CD4-positive, alpha-beta T cell treated with Interleukin-15 for 4 hours (primary cell): ENCODE measurements at regions not wholly inside any gene's neighbourhood (a gene's known extent, or its start where the extent isn't known, plus 50 kb on each side); places are given as distances from the start of the nearest gene placed in this dataset.

Source experiments
- DNase-seq: peaks from one replicate; pipeline ENCODE4 v3.0.0-alpha.2; 2020; ENCODE audit warnings: low spot score

DNA sequence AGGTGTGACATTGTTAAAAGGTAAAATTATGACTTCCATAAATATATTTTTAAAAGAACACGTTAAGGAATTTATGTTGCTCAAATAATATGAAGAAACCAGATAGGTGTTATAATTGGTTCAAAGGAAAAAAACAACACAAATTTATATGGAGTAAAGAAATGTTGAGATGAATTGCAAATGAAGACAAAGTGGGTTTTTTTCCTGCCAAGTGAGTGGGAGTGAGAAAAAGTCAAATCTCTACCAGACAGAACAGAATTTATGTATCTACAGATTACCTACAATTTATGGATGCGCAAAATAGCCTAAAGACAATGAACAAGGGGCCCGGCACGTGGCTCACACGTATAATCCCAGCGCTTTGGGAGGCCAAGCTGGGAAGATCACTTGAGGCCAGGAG lies 159.7 kb upstream of the SLC1A4 start:
- no peak for DNase-seq

DNA sequence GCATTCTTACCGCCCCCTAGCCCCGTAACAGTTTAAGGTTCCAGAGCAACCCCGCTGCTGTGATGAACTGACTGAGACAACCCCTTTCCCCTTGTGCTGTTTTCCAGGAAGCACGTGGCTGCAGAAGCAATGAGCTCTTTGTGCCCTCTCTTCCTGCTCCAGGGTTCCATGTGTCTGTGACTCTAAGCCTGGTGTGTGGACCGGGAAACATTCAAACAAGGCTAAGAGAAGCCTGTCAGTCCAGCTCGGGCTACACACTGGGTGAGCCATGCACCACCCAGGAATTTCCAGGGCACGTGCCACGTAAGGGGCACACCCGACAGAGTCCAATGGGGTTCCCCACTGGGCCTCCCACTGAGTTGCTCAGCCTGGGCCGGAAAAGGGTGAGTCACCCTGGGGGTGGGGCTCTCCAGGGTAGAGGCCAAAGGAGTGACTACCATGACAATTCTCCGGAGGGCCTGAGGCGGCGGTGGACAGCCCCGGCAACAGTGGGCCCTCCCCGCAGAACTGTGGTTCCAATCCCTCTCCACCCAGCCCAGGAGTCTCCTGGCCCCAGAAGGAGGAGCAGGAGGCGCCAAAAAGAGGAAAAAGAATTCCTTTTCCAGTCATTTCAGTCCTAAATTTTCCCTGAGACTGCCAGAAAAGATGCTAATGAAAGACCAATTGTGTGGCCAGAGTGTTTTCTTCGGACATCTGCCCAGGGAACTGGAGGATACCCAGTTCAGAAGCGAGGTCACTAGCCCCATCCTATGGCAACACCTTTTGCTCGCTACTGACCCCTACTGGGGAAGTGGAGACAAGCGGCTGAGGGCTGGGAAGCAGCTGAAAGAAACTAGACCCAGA lies 157.8 kb upstream of the SLC1A4 start:
- peak; percentile 89 for DNase-seq

- DNase-seq: no peak
These were observed 157.2 kb upstream of the SLC1A4 start for GRCh38 chr2:64831977-64832328.

DNA sequence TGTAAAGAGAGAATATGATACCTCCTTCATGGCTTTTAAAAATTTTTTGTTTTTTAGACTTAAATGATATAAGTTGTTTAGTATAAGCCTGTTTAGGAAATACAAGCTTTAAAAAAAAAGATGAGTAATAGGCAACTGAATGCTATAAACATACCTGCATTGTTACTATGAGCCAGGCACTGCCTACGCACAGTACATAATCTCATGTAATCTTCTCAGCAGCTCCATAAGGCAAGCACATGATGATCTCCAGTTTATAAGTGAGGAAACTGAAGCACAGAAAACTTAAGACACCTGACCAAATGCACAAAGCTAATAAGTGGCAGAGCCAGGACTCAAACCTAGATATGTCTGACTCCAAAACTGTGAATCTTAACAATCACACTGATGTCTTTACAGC lies 156.3 kb upstream of the SLC1A4 start:
- DNase-seq: no peak

- DNase-seq: no peak
These were observed 152.6 kb upstream of the SLC1A4 start for GRCh38 chr2:64836566-64836965.

DNA sequence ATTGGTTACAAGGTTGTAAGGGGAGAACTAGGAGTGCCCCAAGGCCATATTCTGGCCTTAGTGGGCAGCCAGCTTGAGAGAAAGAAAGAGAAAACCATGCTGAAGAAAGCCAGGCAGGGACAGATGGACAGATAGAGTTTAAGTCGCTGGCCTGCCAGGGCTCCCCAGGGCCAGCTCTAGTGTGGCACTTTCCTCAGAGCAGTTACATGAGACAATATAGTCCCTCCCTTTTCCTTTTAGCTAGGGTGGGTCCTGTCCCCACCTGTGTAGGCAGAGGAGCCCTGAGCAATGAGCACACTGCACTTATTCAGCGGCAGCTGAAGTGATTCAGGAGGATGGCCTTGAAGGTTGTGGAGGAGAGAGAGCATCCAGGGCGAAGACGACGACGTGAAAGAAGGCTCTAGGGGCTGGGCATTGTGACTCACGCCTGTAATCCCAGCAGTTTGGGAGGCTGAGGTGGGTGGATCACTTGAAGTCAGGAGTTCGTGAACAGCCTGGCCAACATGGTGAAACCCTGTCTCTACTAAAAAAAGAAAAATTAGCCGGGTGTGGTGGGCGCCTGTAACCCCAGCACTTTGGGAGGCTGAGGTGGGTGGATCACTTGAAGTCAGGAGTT lies 152.0 kb upstream of the SLC1A4 start:
- DNase-seq: no peak

GRCh38 chr2:64837925-64838641 lies 151.1 kb upstream of the SLC1A4 start:
- no peak for DNase-seq

GRCh38 chr2:64838817-64839216 lies 150.4 kb upstream of the SLC1A4 start:
- no peak for DNase-seq

GRCh38 chr2:64839844-64840243 lies 149.4 kb upstream of the SLC1A4 start:
- no peak for DNase-seq

DNA sequence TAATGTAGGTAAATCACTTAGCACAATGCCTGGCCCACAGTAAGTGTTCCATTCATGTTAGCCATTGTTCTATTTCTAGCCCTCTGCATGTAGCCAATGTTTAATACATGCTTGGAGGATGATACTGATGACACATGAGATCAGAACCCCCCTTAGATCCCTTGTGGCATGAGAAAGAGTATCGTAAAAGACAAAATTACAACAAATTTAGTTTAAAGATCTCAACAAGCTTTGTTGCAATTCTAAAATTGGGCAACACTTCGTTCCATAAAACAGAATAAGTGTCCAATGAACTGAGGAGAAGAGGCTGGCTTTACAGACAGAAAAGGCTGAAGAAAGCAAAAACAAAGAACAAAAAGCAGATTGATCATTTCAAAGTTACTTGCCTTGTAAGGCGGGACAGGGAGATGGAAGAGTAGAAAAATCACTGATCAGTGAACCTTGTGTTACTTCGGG lies 148.7 kb upstream of the SLC1A4 start:
- DNase-seq: no peak

DNA sequence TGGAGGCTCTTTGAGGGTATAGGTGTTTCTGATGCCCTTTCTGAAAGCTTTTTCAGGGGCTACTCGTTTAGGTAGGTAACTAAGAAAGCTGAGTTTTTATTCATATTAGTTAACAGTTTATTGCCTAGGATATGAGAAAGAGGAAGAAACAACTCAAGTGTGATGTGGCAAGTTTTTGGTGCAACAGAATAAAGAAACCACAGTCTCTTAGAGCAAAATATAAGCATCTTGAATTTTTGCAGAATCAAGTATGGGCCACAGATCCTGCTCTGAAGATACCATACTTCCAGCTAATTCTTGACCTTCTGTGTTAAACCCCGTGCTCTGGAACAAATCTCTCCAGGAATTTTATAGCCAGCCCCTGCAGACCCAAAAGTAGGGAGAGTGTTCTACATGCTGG lies 147.7 kb upstream of the SLC1A4 start:
- no peak for DNase-seq

- DNase-seq: no peak
These were observed 147.2 kb upstream of the SLC1A4 start for GRCh38 chr2:64842030-64842429.

- DNase-seq: no peak
These were observed 145.1 kb upstream of the SLC1A4 start for GRCh38 chr2:64844087-64844486.

DNA sequence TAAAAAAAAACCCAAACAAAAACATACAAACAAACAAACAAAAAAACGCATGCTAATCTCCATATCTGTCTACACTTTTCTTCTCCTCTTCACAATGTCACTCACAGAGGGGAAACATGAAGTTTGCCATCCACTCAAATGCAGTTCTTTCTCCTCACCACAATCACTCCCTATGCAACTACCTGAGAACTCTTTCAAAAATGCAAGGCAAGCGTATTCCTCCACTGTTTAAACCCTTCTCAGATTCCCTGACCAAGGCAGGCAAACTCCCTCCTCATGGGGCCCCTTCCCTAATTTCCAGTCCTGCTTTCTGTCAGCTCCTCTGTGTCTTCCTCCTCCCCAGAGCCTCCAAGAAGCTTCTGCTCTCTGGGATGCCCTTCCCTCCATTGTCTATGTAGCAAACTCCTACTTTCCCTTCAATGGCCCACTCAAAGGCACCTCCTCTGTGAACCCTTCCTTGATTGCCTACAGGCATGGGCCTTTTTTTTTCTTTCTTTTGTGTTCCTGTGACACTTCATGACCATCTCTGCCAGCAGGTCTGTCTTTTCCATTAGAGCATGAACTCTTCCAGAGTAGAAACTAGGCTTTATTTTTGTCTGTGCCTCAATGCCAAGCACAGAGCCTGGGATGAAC lies 143.8 kb upstream of the SLC1A4 start:
- no peak for DNase-seq

- no peak for DNase-seq
These were observed 143.0 kb upstream of the SLC1A4 start for GRCh38 chr2:64846177-64846576.

- DNase-seq: no peak
These were observed 141.3 kb upstream of the SLC1A4 start for GRCh38 chr2:64847930-64848329.

DNA sequence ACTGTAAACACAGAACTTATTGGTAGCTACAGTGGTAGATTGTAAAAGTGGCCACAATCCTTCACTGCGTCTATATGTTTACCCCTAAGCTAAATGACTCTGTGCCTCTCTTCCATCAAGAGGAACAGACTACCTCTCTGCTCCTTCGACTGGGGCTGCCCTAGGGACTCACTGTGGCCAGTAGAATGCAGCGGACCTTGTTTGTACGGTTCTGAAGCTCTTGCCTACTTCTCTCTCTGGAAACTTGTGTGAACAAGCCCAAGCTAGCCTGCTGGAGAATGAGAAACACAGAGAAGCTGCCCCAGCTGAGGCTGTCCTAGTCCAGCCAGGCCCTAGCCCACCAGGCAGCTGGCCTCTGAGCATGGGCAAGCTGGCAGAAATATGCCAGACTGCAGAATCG lies 140.8 kb upstream of the SLC1A4 start:
- no peak for DNase-seq

DNA sequence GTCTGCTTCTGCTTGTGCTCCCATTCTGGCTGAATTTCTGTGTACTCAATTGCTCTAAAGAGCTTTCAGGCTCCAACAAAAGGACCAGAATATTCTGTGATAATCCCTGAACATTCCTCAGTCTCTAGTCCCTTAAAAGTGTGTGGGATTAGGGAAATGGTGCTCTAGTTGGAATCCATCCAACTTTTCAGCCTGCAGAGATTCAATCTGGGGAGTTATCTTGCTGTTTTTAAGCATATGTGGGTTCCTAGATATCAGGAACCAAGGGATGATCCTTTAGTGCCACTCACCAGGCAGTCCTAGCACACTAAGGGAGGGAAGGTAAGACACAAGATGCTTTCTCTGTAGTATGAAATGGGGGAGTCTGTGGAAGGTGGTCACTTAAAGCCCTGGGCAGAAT lies 140.3 kb upstream of the SLC1A4 start:
- DNase-seq: no peak

DNA sequence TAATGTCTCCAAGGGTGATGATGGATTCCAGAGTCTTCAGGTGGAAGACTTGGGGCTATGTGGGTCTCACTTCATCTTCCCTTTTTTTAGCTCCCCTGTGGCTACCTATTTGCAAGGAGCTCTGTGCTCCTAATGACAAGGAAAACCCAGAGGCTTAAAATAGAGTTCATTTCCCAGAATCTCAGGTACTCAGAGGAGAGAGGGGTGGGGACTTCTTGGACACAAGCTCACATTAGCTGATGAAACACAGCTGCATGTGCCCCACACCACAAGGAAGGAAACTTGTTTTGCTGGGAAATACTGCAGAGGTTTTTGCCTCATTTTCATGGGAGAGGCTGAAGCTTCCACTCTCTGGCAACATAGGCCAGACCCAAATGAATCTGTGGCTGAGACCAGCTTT lies 138.6 kb upstream of the SLC1A4 start:
- DNase-seq: no peak

GRCh38 chr2:64852771-64853241 lies 136.4 kb upstream of the SLC1A4 start:
- no peak for DNase-seq

DNA sequence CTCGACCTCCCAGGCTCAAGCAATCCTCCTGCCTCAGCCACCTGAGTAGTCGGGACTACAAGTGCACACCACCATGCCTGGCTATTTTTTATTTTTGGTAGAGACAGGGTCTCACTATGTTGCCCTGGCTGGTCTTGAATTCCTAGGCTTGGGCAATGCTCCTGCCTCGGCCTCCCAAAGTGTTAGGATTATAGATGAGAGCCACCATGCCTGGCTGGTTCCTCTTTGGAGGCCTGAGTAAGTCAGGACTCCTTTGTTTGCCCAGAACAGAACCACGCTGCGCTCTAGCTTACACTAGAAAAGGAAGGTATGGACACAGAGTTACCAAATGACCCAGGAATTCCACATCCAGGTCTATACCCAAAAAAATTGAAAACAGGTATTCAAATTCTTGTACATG lies 135.9 kb upstream of the SLC1A4 start:
- no peak for DNase-seq

- DNase-seq: no peak
These were observed 135.3 kb upstream of the SLC1A4 start for GRCh38 chr2:64853894-64854293.
